ENCODE measurements at regions not wholly inside any gene's neighbourhood (a gene's known extent, or its start where the extent isn't known, plus 50 kb on each side); places are given as distances from the start of the nearest gene placed in this dataset.

DNA sequence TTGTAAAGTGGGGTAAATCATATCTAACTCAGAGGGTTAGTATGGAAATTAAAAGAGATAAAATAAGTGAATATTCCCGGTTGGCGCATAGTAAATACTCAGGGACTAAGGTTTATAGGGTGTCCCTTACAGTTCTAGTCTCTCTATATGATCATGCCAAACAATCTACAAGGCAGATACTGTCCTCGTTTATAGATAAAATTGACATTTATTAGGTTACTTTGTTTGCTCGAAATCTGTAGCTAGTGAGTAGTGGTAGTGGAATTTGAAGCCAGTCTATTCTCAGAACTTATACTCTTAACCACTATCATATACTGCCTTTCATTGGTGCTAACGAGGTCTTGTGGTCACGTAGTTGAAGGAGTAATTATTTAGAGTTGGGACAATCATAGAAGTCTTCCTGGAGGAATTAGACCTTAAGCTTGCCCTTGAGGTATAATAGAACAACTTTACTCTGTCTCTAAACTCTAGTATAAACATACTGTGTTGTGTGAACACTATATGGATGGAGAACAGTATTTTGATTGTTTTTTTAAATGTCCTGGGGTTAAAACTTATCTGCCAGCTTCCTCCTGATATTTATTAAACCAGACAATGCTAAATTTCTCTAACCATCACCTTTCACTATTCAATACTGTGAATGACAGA is 324.0 kb downstream of the STIM2 start:
- no peaks in the 10 kb centered on the region for H3K27me3 ChIP-seq (replicated peaks in 1 of 2; ENCODE audit: control insufficient read depth in 2 of 2, insufficient read depth in 2 of 2, low read length in 1 of 2)
- H3K4me3 ChIP-seq = no peak overlapping the region
- H4K20me1 ChIP-seq (ENCODE audit: control insufficient read depth, insufficient read depth) = no peaks in the 10 kb centered on the region
- no peak for ATAC-seq
- no peaks in the 10 kb centered on the region for H3K9me3 ChIP-seq (replicated peaks; ENCODE audit: control insufficient read depth, insufficient read depth, low read length)
- intact Hi-C loops (cut with micrococcal nuclease; ENCODE audit: unreplicated experiment) = no loop called here
- no peaks in the 10 kb centered on the region for H3K36me3 ChIP-seq (ENCODE audit: control insufficient read depth in 2 of 2, insufficient read depth in 2 of 2, low read length in 1 of 2)
- no peak overlapping the region for H3K27ac ChIP-seq (ENCODE audit: control insufficient read depth, insufficient read depth)
- 29% methylated on average over 6 of the region's 6 CpGs for WGBS (ENCODE audit: insufficient coverage, insufficient replicate concordance, low lambda C conversion rate, missing lambda C conversion rate)
- CTCF ChIA-PET = no interaction called here
- H3K9ac ChIP-seq (ENCODE audit: control insufficient read depth, insufficient read depth, low read length) = no peak overlapping the region
- FAIRE-seq = no peak
- H3K79me2 ChIP-seq (ENCODE audit: control insufficient read depth, insufficient read depth, low read length) = no peaks in the 10 kb centered on the region
- POLR2A ChIA-PET = no interaction called here
- TF ChIP-seq TCF7 (IDR thresholded peaks at IDR 0.05; ENCODE audit: borderline replicate concordance) (no peak), SPI1 (IDR thresholded peaks at IDR 0.05; ENCODE audit: borderline replicate concordance, insufficient read depth, low read depth, low read length) (no peak), ATF7 (IDR thresholded peaks at IDR 0.05; ENCODE audit: low read depth) (no peak), BRCA1 (IDR thresholded peaks at IDR 0.05; ENCODE audit: low read depth, low read length) (no peak), EED (IDR thresholded peaks at IDR 0.05; ENCODE audit: low read depth) (no peak), ZBED1 (IDR thresholded peaks at IDR 0.05; ENCODE audit: borderline replicate concordance) (no peak), SMARCA5 (IDR thresholded peaks at IDR 0.05) (no peak), WRNIP1 (IDR thresholded peaks at IDR 0.05; ENCODE audit: borderline replicate concordance, low read depth, low read length) (no peak), SRF (IDR thresholded peaks at IDR 0.05; ENCODE audit: low read depth in 2 of 2, low read length in 2 of 2) (no peak), ZNF24 (IDR thresholded peaks at IDR 0.05) (no peak), SMAD1 (IDR thresholded peaks at IDR 0.05; ENCODE audit: low read depth, partially characterized antibody) (no peak)
- SMC1A ChIA-PET (ENCODE audit: uncharacterized antibody, unreplicated experiment) = no interaction called here
- no peak overlapping the region for H2AFZ ChIP-seq (ENCODE audit: control insufficient read depth, low read depth, low read length)
- in situ Hi-C loops (cut with MboI) = no loop called here
- H3K4me1 ChIP-seq (ENCODE audit: control insufficient read depth, insufficient read depth, low read length) = no peaks in the 10 kb centered on the region
- H3K4me2 ChIP-seq (ENCODE audit: control insufficient read depth, insufficient read depth) = no peak overlapping the region
- no TSS peak for BruUV-seq (replicated peaks)
- no peak for DNase-seq (ENCODE audit: low read depth, low spot score)
- RAD21 ChIA-PET (ENCODE audit: unreplicated experiment) = no interaction called here

All from GM12878 (cell line).